Ascending aorta (tissue), 2 donors: ENCODE measurements at regions not wholly inside any gene's neighbourhood (a gene's known extent, or its start where the extent isn't known, plus 50 kb on each side); places are given as distances from the start of the nearest gene placed in this dataset.
"Not testable (repeated sequence)": the region's sequence is repeated elsewhere in the genome, so short reads cannot be mapped to it uniquely, and the experiment has no call there.

Experiments
- DNase-seq, 2 donors: peaks; one replicate each; pipeline ENCODE4 v3.0.0-alpha.2; 2019; ENCODE audit warnings: low spot score in 2 of 2
- H3K27ac ChIP-seq, 2 donors: fragments of 200-600 bp; sonication (generic); one replicate each; pipeline ENCODE4 v1.5.1; 2016 to 2017; ENCODE audit warnings: mild to moderate bottlenecking in 1 of 2
- H3K27me3 ChIP-seq: fragments of 200-600 bp; sonication (generic); one replicate; pipeline ENCODE4 v1.5.1; 2017
- H3K36me3 ChIP-seq, 2 donors: fragments of 200-600 bp; sonication (generic); one replicate each; pipeline ENCODE4 v1.5.1; 2016
- H3K4me1 ChIP-seq, 2 donors: fragments of 200-600 bp; sonication (generic); one replicate each; pipeline ENCODE4 v1.5.1; 2016 to 2017; ENCODE audit warnings: mild to moderate bottlenecking in 1 of 2
- H3K4me3 ChIP-seq, 2 donors: fragments of 200-600 bp; sonication (generic); one replicate each; pipeline ENCODE4 v1.5.1; 2016 to 2017; ENCODE audit warnings: mild to moderate bottlenecking in 1 of 2
- H3K9me3 ChIP-seq, 2 donors: fragments of 200-600 bp; sonication (generic); one replicate each; pipeline ENCODE4 v1.5.1; 2016
- CTCF ChIP-seq, 3 experiments: fragments of 200-600 bp in 2 of 3; fragments of 450-650 bp in 1 of 3; sonication (generic) in 2 of 3; IDR thresholded peaks; one replicate each; pipeline ENCODE4 v1.5.1; 2016 to 2019; ENCODE audit warnings: antibody characterized with exemption in 3 of 3, mild to moderate bottlenecking in 1 of 3, moderate library complexity in 1 of 3
- intact Hi-C: fragments of 100-400 bp; cut with DNase I; formaldehyde crosslinking; loops from one replicate; pipeline ENCODE4 v1.15.1; 2023

- Histone ChIP-seq H3K36me3 (peaks cover 0 to 3% of the 10 kb centered on the region in 2 donors), H3K4me3 (no peak overlapping the region), H3K9me3 (no peaks in the 10 kb centered on the region), H3K4me1 (no peaks in the 10 kb centered on the region), H3K27ac (no peak overlapping the region), H3K27me3 (no peaks in the 10 kb centered on the region)
- no peak for TF ChIP-seq CTCF (IDR thresholded peaks at IDR 0.05)
- intact Hi-C loops = no loop called here
- DNase-seq = no peak
Measured at GRCh38 chr15:99826157-99826780, 93.0 kb upstream of the LYSMD4 start.

DNA sequence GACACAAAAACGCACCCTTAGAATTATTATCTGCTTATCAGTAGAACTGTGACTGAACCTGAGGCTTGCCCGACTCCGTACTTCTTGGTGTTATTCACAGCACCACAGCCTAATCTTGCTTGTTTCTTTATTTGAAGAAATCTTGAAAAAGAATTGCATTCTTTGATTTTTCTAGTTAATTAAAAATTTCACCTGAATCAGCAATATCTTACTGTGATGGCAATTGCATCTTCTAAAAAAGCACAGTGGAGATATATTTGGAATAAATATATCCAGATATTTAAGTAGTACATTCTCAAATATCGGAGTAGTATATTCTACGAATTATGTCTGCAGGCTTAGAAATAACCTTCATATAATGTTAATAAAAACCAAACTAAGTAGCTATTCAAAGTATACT, 90.1 kb upstream of the LYSMD4 start:
- Histone ChIP-seq H3K4me3 (no peak overlapping the region), H3K27ac (no peak overlapping the region), H3K9me3 (no peaks in the 10 kb centered on the region), H3K36me3 (peaks cover 0 to 3% of the 10 kb centered on the region in 2 donors), H3K4me1 (no peaks in the 10 kb centered on the region), H3K27me3 (no peaks in the 10 kb centered on the region)
- intact Hi-C loops = no loop called here
- DNase-seq = no peak
- TF ChIP-seq CTCF (IDR thresholded peaks at IDR 0.05) = no peak

DNA sequence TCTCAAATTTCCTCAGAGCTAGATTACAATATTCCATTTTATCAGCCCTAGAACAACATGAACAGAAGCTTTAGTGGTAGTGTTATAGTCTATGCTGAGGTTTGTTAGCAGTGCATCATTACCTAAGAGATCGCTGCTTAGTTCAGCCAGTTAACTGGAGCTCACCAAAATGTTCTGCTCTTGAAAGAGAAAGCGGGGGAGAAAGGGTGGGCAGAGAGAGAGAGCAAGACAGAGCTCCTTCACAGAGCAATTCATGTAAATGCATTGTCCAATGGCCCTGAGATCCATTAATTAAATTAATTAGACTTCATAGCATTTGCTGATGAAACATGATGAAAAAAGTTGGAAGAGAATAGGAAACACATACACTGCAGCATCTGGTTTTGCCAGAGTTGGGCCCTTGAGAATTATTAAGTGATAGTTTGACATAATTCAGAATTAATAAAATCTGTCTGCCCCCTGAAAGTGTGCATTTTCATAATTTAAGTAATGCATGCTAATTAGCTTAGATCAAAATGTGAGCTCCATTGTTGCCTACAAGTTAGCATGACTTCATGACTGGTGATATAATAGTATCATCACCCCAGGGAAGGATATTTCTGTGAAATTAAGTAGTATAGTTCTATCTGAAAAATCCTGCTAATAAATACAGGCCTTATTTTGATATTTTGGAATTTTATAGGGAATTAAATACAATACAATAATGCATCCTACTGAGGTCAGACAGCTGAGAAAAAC, 86.9 kb upstream of the LYSMD4 start:
- Histone ChIP-seq H3K4me1 (no peaks in the 10 kb centered on the region), H3K27ac (no peak overlapping the region), H3K36me3 (peaks cover 0 to 6% of the 10 kb centered on the region in 2 donors), H3K9me3 (no peaks in the 10 kb centered on the region), H3K4me3 (no peak overlapping the region), H3K27me3 (no peaks in the 10 kb centered on the region)
- intact Hi-C loops = no loop called here
- no peak for DNase-seq
- no peak for TF ChIP-seq CTCF (IDR thresholded peaks at IDR 0.05)

- no peak for DNase-seq
- H3K4me3 ChIP-seq = no peak overlapping the region
- H3K36me3 ChIP-seq = peaks cover 3 to 9% of the 10 kb centered on the region in 2 donors
- no peaks in the 10 kb centered on the region for H3K4me1 ChIP-seq
- no peaks in the 10 kb centered on the region for H3K27me3 ChIP-seq
- H3K27ac ChIP-seq = no peak overlapping the region
- no peak for TF ChIP-seq CTCF (IDR thresholded peaks at IDR 0.05)
- no peaks in the 10 kb centered on the region for H3K9me3 ChIP-seq
- intact Hi-C loops = no loop called here
Measured at GRCh38 chr15:99818872-99819271, 85.6 kb upstream of the LYSMD4 start.

DNA sequence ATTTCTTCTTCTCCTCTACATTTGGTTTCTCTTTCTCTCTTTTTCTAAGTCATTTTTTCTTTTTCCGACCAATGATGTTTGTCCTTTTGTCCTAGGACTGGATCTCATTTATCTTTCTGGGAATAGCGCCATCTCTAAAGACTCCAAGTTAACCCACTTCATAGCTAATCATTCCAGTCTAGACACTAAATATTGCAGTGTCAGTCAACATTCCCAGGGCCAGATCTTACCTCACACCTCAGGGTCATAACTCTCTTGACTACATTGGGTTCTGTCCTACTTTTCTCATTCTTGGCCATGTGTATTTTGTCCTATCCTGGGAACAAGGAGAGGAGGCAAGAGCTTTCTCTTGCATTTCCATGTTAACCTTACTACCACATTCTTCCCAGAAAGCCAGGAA, 83.6 kb upstream of the LYSMD4 start:
- DNase-seq, H3K9me3 ChIP-seq, H3K27ac ChIP-seq, intact Hi-C loops, H3K27me3 ChIP-seq, H3K4me3 ChIP-seq, H3K4me1 ChIP-seq: not testable (repeated sequence)
- H3K36me3 ChIP-seq = peaks cover 7 to 20% of the 10 kb centered on the region in 2 donors

DNA sequence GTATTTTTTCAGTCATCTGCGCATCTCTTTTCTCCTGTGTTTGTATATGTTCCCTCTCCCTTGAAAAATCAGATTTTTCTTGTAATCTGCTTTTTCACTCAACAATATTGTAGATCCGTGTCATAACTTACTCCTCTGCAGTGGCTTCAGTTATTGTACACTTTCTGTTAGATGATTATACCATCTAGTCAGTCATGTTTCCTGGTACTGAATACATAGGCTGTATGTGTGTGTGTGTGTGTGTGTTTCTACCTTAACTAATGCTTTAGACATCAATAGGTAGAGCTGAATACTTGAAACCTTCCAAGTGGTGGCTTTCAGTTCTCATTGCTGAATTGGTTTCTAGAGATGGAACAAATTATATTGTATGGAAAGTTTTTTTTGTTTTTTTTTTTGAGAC, 77.4 kb upstream of the LYSMD4 start:
- H3K4me1 ChIP-seq, intact Hi-C loops, DNase-seq, H3K9me3 ChIP-seq, H3K27ac ChIP-seq, H3K27me3 ChIP-seq, H3K4me3 ChIP-seq: not testable (repeated sequence)
- H3K36me3 ChIP-seq = peaks cover 7 to 14% of the 10 kb centered on the region in 2 donors

- intact Hi-C loops, H3K4me1 ChIP-seq, H3K36me3 ChIP-seq, H3K9me3 ChIP-seq, H3K4me3 ChIP-seq, H3K27ac ChIP-seq, H3K27me3 ChIP-seq, DNase-seq: not testable (repeated sequence)
Measured at GRCh38 chr15:99799854-99800250, 66.6 kb upstream of the LYSMD4 start.

- H3K27me3 ChIP-seq, H3K4me1 ChIP-seq, H3K9me3 ChIP-seq, DNase-seq, H3K36me3 ChIP-seq, intact Hi-C loops, H3K4me3 ChIP-seq: not testable (repeated sequence)
- H3K27ac ChIP-seq = peak overlapping the region in 1 of 2 donors; percentile 18
Measured at GRCh38 chr15:99799182-99799853, 66.1 kb upstream of the LYSMD4 start.

DNA sequence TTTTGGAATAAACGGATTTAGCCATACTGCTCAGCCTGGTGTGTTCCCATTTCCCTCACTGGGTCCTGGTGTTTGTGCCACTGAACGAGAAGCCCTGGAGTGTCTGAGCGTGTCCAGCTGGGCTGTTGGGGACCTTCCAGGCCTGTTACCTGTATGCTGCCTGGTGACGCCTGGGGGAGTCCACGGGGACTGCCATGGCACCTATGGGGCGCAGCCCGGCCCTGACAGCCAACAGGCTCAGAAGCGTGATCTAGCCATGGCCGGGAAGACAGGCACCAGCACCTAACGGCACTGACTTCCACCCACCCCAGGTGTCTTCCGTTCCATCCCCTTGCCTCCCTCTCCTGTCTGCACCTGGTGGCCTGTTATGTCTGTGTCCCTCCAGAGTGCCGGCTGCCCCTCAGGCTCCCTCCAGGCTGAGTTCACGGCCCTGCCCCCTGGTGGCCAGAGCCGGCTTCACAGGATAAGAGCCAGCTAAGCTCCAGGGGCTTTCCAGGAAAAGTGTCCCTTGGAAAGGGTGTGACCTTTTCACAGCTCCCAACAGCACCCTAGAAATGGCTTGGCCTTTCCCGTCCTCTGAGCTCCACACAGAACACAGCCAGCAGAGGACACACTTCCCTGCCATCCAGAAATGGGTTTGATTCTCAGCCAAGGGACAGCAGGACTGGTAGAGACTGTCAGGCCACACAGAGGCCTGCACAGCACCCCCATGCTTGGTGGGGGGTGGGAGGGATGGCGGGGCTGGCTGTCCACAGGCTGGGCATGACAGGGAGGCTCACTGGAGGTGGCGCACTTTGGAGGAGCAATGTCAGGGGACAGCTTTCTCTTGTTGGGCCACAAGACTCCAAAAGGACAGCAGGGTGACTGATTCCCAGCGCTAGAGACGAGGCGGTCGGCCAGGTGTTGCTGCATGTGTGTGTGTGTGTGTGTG, 64.0 kb upstream of the LYSMD4 start:
- H3K4me1 ChIP-seq, intact Hi-C loops, H3K9me3 ChIP-seq, H3K4me3 ChIP-seq, H3K27ac ChIP-seq, H3K36me3 ChIP-seq, H3K27me3 ChIP-seq, DNase-seq: not testable (repeated sequence)
